K562 (cell line): ENCODE measurements at regions not wholly inside any gene's neighbourhood (a gene's known extent, or its start where the extent isn't known, plus 50 kb on each side); places are given as distances from the start of the nearest gene placed in this dataset.

Source experiments
- ATAC-seq: fragments of 200-7000 bp; cut with Tn5 transposase; 3 replicates; pipeline ENCODE4 v1.9.1; 2020; ENCODE audit warnings: moderate library complexity
- BruUV-seq: library from RNA; stranded (reverse); fragments of 400-500 nt; replicated peaks from 2 replicates; lab custom pipeline; 2021; lab: Mats Ljungman, UMichigan
- CTCF ChIA-PET: fragments of 300-600 bp; formaldehyde crosslinking; extraction: SDS; loops from one replicate; lab custom pipeline; 2021; ENCODE audit warnings: low intra/inter-chr PET ratio; lab: Yijun Ruan, JAX
- POLR2A ChIA-PET: fragments of 300-600, 350-650 bp; sonication (Branson Sonifier 250); formaldehyde crosslinking; extraction: SDS; loops from one replicate; lab custom pipeline; 2021; ENCODE audit warnings: antibody characterized with exemption, inconsistent platforms; lab: Yijun Ruan, JAX
- DNase-seq, 4 experiments: peaks; one replicate each; pipeline versions ENCODE4 v3.0.0 to v3.0.0-alpha.2; 2011 to 2018; ENCODE audit warnings: low spot score in 3 of 4, mixed read lengths in 3 of 4; ENCODE audit errors: extremely low read depth in 1 of 4
- FAIRE-seq: peaks from 2 replicates; lab custom pipeline; 2011; peaks lifted over from hg19 to GRCh38; lab: Jason Lieb, UNC
- H2AFZ ChIP-seq: 2 replicates; pipeline ENCODE4 v1.6.0; 2011; ENCODE audit warnings: low read depth, low read length, control low read depth, inconsistent platforms
- H3K27ac ChIP-seq: fragments of 200-600 bp; 3 replicates; pipeline ENCODE4 v1.8.0; 2011; ENCODE audit warnings: low read depth, mild to moderate bottlenecking, control low read depth, inconsistent platforms, low read length, moderate library complexity, mixed read lengths; ENCODE audit errors: extremely low read depth
- H3K27me3 ChIP-seq, 2 experiments: fragments of 300-600 bp in 1 of 2; 2 replicates in 1 of 2; 3 replicates in 1 of 2; pipeline versions ENCODE4 v1.6.0 to v1.8.0; 2011; ENCODE audit warnings: inconsistent platforms in 2 of 2, low read length in 2 of 2, mild to moderate bottlenecking in 1 of 2, mixed read lengths in 1 of 2, moderate library complexity in 1 of 2; ENCODE audit not compliant: control insufficient read depth in 2 of 2, insufficient read depth in 2 of 2
- H3K36me3 ChIP-seq: fragments of 300-600 bp; 3 replicates; pipeline ENCODE4 v1.8.0; 2011; ENCODE audit warnings: mild to moderate bottlenecking, low read length, inconsistent platforms; ENCODE audit not compliant: control insufficient read depth, insufficient read depth
- H3K4me1 ChIP-seq, 2 experiments: fragments of 200-600 bp in 1 of 2; replicated peaks in 1 of 2; 2 replicates in 1 of 2; 3 replicates in 1 of 2; pipeline versions ENCODE4 v1.5.1 to v1.8.0; 2011; ENCODE audit warnings: inconsistent platforms in 2 of 2, low read length in 2 of 2, mild to moderate bottlenecking in 1 of 2, mixed read lengths in 1 of 2, moderate library complexity in 1 of 2; ENCODE audit not compliant: control insufficient read depth in 2 of 2, insufficient read depth in 2 of 2
- H3K4me2 ChIP-seq: 2 replicates; pipeline ENCODE4 v1.6.1; 2011; ENCODE audit warnings: low read length, control low read depth, inconsistent platforms, mixed read lengths; ENCODE audit not compliant: insufficient read depth
- H3K4me3 ChIP-seq: fragments of 200-600 bp; sonication (generic), shearing (Covaris generic); 2 replicates; pipeline ENCODE4 v1.5.1; 2016; ENCODE audit warnings: control low read depth, inconsistent platforms
- H3K79me2 ChIP-seq: fragments of 200-600 bp; 3 replicates; pipeline ENCODE4 v1.8.0; 2011; ENCODE audit warnings: low read length, inconsistent platforms; ENCODE audit not compliant: control insufficient read depth, insufficient read depth
- H3K9ac ChIP-seq, 2 experiments: 2 replicates each; pipeline versions ENCODE4 v1.6.0 to v1.6.1; 2011; ENCODE audit warnings: low read depth in 2 of 2, low read length in 2 of 2, control low read depth in 1 of 2, inconsistent platforms in 1 of 2, mild to moderate bottlenecking in 1 of 2, mixed read lengths in 1 of 2; ENCODE audit not compliant: insufficient read depth in 1 of 2
- H3K9me1 ChIP-seq: one replicate; pipeline ENCODE4 v1.6.0; 2011; ENCODE audit warnings: inconsistent platforms, mild to moderate bottlenecking, low read length, moderate library complexity; ENCODE audit not compliant: control insufficient read depth, insufficient read depth
- H3K9me3 ChIP-seq: replicated peaks from 2 replicates; pipeline ENCODE4 v1.5.1; 2011; ENCODE audit warnings: low read depth, low read length, inconsistent platforms; ENCODE audit not compliant: control insufficient read depth, insufficient read depth
- H4K20me1 ChIP-seq: replicated peaks from 2 replicates; pipeline ENCODE4 v1.6.1; 2011; ENCODE audit warnings: low read length, inconsistent platforms, mixed read lengths; ENCODE audit not compliant: control insufficient read depth, insufficient read depth
- CHD2 ChIP-seq: IDR thresholded peaks from 2 replicates; pipeline ENCODE4 v1.6.1; 2011; ENCODE audit warnings: low read depth, low read length
- E2F8 ChIP-seq: fragments of 450-650 bp; IDR thresholded peaks from 2 replicates; pipeline ENCODE4 v1.7.1; 2018; ENCODE audit warnings: mild to moderate bottlenecking, low read depth; ENCODE audit not compliant: partially characterized antibody
- FOXK2 ChIP-seq, 2 experiments: fragments of 450-650 bp; IDR thresholded peaks in 1 of 2; conservative IDR thresholded peaks in 1 of 2; 2 replicates each; pipeline ENCODE4 v1.6.1; 2016; ENCODE audit warnings: low read depth in 2 of 2, mild to moderate bottlenecking in 1 of 2
- KLF16 ChIP-seq: IDR thresholded peaks from 2 replicates; pipeline ENCODE4 v1.6.1; 2016; ENCODE audit warnings: antibody characterized with exemption
- MAX ChIP-seq: sonication (generic); formaldehyde crosslinking; IDR thresholded peaks from 2 replicates; pipeline ENCODE4 v1.9.0; 2022; ENCODE audit warnings: mild to moderate bottlenecking, missing genetic modification reagents
- MEF2A ChIP-seq: IDR thresholded peaks from 2 replicates; pipeline ENCODE4 v1.6.1; 2011; ENCODE audit warnings: low read depth, mild to moderate bottlenecking, low read length, moderate library complexity; ENCODE audit not compliant: control insufficient read depth
- NCOA4 ChIP-seq: fragments of 450-650 bp; IDR thresholded peaks from 2 replicates; pipeline ENCODE4 v1.6.1; 2018; ENCODE audit warnings: mild to moderate bottlenecking; ENCODE audit not compliant: partially characterized antibody
- POLR2B ChIP-seq: fragments of 450-650 bp; IDR thresholded peaks from 2 replicates; pipeline ENCODE4 v1.6.1; 2018; ENCODE audit warnings: low read depth; ENCODE audit not compliant: partially characterized antibody
- RBBP5 ChIP-seq: fragments of 200-600 bp; sonication (generic); IDR thresholded peaks from 2 replicates; pipeline ENCODE4 v1.6.1; 2012; ENCODE audit warnings: borderline replicate concordance, mild to moderate bottlenecking, low read length, control low read depth, inconsistent platforms; ENCODE audit not compliant: insufficient read depth, poor library complexity, severe bottlenecking
- SMARCB1 ChIP-seq: IDR thresholded peaks from 2 replicates; pipeline ENCODE4 v1.6.1; 2011; ENCODE audit warnings: improper control_type of control experiment, low read depth; ENCODE audit not compliant: insufficient read length
- WGBS: fragments of 100-300 bp; shearing (Covaris generic); methylation state at CpG from one replicate; pipeline ENCODE4 v1.1.6; 2016; ENCODE audit warnings: low coverage, mixed read lengths; ENCODE audit not compliant: insufficient coverage; ENCODE audit errors: missing lambda C conversion rate; 5-methylcytosine and 5-hydroxymethylcytosine counted together
- in situ Hi-C: fragments of 300-500 bp; cut with MboI; formaldehyde crosslinking; loops from 4 replicates; pipeline ENCODE4 v1.15.0; 2018; ENCODE audit warnings: inconsistent platforms, mixed read lengths
- intact Hi-C: fragments of 100-400 bp; cut with micrococcal nuclease; formaldehyde crosslinking; loops from 2 replicates; pipeline ENCODE4 v1.14.2; 2022
- TF ChIP-seq, protein P1 (sequence below): fragments of 450-650 bp; formaldehyde crosslinking; IDR thresholded peaks from 2 replicates; pipeline ENCODE4 v1.4.0; 2020; ENCODE audit warnings: mild to moderate bottlenecking
- TF ChIP-seq, protein P2 (sequence below): fragments of 450-650 bp; formaldehyde crosslinking; IDR thresholded peaks from 2 replicates; pipeline ENCODE4 v1.4.0; 2020; ENCODE audit warnings: mild to moderate bottlenecking, mixed read lengths

DNA sequence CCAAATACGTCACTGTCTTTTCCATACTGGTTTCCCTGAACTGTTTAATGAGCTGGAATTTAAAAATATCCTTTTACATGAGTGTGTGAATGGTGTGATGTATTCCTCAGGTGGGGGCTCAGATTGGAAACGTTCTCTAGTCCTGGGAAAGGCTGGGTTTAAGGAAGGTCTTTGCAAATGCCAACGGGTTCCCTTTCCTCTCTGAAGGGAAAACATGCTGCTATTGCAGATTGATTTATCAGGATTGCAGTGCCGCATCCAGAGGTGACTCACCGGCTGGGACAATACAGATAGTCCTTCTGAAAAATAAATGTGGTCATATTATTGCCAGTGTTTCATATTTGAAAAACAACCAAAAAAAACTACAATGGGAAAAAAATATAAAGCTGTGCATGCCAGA, 193.1 kb upstream of the FLRT2 start (continued):
- TF ChIP-seq E2F8 (no peak), SMARCB1 (no peak)
- TF ChIP-seq, protein P1, sequence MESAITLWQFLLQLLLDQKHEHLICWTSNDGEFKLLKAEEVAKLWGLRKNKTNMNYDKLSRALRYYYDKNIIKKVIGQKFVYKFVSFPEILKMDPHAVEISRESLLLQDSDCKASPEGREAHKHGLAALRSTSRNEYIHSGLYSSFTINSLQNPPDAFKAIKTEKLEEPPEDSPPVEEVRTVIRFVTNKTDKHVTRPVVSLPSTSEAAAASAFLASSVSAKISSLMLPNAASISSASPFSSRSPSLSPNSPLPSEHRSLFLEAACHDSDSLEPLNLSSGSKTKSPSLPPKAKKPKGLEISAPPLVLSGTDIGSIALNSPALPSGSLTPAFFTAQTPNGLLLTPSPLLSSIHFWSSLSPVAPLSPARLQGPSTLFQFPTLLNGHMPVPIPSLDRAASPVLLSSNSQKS (CRISPR knock-in tag), result no peak
- TF ChIP-seq, protein P2, sequence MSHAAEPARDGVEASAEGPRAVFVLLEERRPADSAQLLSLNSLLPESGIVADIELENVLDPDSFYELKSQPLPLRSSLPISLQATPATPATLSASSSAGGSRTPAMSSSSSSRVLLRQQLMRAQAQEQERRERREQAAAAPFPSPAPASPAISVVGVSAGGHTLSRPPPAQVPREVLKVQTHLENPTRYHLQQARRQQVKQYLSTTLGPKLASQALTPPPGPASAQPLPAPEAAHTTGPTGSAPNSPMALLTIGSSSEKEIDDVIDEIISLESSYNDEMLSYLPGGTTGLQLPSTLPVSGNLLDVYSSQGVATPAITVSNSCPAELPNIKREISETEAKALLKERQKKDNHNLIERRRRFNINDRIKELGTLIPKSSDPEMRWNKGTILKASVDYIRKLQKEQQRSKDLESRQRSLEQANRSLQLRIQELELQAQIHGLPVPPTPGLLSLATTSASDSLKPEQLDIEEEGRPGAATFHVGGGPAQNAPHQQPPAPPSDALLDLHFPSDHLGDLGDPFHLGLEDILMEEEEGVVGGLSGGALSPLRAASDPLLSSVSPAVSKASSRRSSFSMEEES, result no peak

DNA sequence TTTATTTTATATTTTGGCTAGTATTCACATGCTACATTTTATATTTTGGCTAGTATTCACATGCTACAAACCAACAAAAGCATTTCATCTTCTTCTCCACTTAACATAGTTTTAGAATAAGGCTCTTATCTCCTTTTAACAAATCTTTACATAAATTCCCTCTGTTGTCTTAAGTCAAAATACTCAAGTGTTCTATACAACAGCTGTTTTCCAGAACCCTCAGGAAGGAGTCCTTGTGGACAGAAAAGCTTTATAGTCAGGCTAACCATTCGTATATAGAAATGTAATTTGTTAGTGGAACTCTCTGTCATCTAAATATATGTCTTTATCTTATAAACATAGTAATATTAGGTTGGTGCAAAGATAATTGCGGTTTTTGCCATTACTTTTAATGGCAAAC, 191.0 kb upstream of the FLRT2 start:
- H3K4me1 ChIP-seq, result no peaks in the 10 kb centered on the region
- no peaks in the 10 kb centered on the region for H3K9me3 ChIP-seq
- H3K9me1 ChIP-seq, result no peaks in the 10 kb centered on the region
- no peak for FAIRE-seq
- BruUV-seq, result no TSS peak
- no peak for DNase-seq
- H3K27ac ChIP-seq, result no peak overlapping the region
- in situ Hi-C loops (no loop called here), intact Hi-C loops (no loop called here)
- H2AFZ ChIP-seq, result no peak overlapping the region
- no peak overlapping the region for H3K4me3 ChIP-seq
- WGBS, result 0% methylated on average over 2 of the region's 2 CpGs
- no peaks in the 10 kb centered on the region for H3K36me3 ChIP-seq
- H3K79me2 ChIP-seq, result no peaks in the 10 kb centered on the region
- no peaks in the 10 kb centered on the region for H3K27me3 ChIP-seq
- no peak overlapping the region for H3K4me2 ChIP-seq
- ATAC-seq, result no peak
- ChIA-PET POLR2A (no interaction called here), CTCF (no interaction called here)
- no peak overlapping the region for H3K9ac ChIP-seq
- no peaks in the 10 kb centered on the region for H4K20me1 ChIP-seq
- TF ChIP-seq MEF2A (no peak), CHD2 (no peak), MAX (CRISPR knock-in tag) (no peak), NCOA4 (no peak), KLF16 (no peak), POLR2B (no peak), FOXK2 (conservative IDR thresholded peaks at IDR 0.05 in 1 of 2, IDR thresholded peaks at IDR 0.05 in 1 of 2; ENCODE audit: low read depth in 2 of 2) (no peak), RBBP5 (no peak)
